ENCODE measurements at regions not wholly inside any gene's neighbourhood (a gene's known extent, or its start where the extent isn't known, plus 50 kb on each side); places are given as distances from the start of the nearest gene placed in this dataset.

DNA sequence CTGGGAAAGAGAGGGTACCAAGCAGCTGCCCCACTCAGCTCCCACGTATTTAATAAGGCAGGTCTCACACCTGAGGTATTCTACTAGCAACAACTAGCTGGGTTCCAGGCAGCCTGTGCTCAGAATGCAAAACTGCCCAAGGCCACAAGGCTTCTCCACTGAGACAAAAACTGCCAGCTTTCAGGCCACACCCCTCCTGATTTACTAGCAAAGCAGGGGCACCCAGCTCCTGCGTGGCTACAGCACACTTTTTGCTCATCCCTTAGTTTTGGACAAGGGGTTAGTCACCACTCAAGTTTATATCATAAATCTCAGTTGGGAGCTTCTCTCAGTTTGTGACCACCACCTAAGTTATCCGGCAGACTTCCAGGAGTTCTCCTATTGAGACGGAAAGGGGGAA lies 494.6 kb downstream of the CDH11 start:
- FAIRE-seq (no peak), DNase-seq (ENCODE audit: low read depth) (no peak)
- Histone ChIP-seq H3K27me3 (ENCODE audit: control insufficient read depth, insufficient read depth, low read length) (no peaks in the 10 kb centered on the region), H3K4me3 (ENCODE audit: low read depth, low read length) (no peak overlapping the region), H3K36me3 (ENCODE audit: control insufficient read depth, insufficient read depth, low read length) (no peaks in the 10 kb centered on the region)
- TF ChIP-seq, protein P1, sequence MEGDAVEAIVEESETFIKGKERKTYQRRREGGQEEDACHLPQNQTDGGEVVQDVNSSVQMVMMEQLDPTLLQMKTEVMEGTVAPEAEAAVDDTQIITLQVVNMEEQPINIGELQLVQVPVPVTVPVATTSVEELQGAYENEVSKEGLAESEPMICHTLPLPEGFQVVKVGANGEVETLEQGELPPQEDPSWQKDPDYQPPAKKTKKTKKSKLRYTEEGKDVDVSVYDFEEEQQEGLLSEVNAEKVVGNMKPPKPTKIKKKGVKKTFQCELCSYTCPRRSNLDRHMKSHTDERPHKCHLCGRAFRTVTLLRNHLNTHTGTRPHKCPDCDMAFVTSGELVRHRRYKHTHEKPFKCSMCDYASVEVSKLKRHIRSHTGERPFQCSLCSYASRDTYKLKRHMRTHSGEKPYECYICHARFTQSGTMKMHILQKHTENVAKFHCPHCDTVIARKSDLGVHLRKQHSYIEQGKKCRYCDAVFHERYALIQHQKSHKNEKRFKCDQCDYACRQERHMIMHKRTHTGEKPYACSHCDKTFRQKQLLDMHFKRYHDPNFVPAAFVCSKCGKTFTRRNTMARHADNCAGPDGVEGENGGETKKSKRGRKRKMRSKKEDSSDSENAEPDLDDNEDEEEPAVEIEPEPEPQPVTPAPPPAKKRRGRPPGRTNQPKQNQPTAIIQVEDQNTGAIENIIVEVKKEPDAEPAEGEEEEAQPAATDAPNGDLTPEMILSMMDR (IDR thresholded peaks at IDR 0.05; ENCODE audit: insufficient read depth, low read length, severe bottlenecking) = peak; percentile 9

DNA sequence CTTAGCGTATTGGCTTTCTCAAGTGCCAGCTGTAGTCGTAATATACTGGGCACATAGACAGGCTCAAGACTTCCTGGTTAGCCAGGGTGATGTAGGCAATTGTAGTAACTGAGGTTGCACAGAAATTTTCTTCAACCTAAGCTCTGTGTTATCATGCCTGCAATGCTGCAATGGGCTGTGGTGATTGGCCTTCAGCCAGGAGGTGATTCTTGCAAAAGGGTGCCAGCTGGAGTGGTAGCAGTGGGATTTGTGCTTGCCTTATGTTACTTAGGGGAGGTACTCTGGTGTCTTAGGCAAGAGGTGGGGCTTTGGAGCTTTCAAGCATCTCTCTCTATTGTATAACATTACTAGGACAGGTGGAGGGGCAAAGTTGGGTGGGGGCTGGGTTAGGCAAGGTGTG lies 495.1 kb downstream of the CDH11 start:
- DNase-seq (ENCODE audit: low read depth) = peak; percentile 3
- FAIRE-seq = no peak
- TF ChIP-seq, protein P1 (IDR thresholded peaks at IDR 0.05; ENCODE audit: insufficient read depth, low read length, severe bottlenecking) = no peak

DNA sequence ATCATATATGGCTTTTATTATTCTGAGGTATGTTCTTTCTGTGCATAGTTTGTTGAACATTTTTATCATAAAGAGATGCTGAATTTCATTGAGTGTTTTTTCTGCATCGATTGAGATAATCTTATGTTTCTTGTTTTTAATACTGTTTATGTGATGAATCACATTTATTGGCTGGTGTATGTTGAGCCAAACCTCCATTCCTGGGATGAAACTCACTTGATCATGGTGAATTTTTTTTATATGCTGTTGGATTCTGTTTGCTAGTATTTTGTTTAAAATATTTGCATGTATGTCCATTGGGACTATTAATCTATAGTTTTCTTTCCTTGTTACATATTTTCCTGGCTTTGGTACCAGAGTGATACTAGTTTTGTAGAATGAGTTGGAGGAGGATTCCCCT lies 500.2 kb downstream of the CDH11 start:
- no peaks in the 10 kb centered on the region for H3K36me3 ChIP-seq (ENCODE audit: control insufficient read depth, insufficient read depth, low read length)
- TF ChIP-seq, protein P1 (IDR thresholded peaks at IDR 0.05; ENCODE audit: insufficient read depth, low read length, severe bottlenecking) = no peak
- no peaks in the 10 kb centered on the region for H3K27me3 ChIP-seq (ENCODE audit: control insufficient read depth, insufficient read depth, low read length)
- DNase-seq (ENCODE audit: low read depth) (no peak), FAIRE-seq (no peak)
- H3K4me3 ChIP-seq (ENCODE audit: low read depth, low read length) = no peak overlapping the region

More for the DNA sequence above, 495.1 kb downstream of the CDH11 start:
- H3K36me3 ChIP-seq (ENCODE audit: control insufficient read depth, insufficient read depth, low read length) = no peaks in the 10 kb centered on the region
- H3K4me3 ChIP-seq (ENCODE audit: low read depth, low read length) = no peak overlapping the region
- no peaks in the 10 kb centered on the region for H3K27me3 ChIP-seq (ENCODE audit: control insufficient read depth, insufficient read depth, low read length)

DNA sequence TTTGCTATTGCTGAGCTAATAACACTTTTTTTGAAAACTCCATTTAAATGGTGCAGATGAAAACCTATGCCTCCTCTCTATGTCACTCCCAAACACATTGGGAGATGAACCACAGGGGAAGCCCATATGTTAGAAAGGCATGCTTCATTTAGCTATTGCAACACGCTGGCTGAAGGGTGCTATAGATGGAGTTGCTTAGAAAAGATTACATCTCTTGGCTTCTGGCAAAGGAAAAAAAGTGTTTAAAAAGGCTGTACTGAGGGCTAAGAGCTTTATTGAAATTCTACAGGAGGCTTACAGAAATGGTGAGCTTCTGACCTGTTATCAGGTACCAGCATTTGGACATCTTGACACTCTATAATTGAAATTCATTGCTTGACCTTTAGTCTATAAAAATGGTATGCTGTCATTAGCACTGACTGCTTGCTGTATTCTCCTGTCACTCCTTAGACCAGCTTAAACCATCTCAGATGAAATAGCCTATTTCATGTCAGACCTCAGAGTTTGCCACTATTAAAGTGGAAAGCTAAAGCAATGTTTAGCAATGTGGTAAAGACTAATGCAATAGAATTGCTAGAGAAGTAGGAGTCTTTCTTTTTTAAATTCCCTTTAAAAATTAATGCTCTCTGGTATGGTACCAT lies 503.9 kb downstream of the CDH11 start:
- H3K27me3 ChIP-seq (ENCODE audit: control insufficient read depth, insufficient read depth, low read length) = no peaks in the 10 kb centered on the region
- no peak for FAIRE-seq
- TF ChIP-seq, protein P1 (IDR thresholded peaks at IDR 0.05; ENCODE audit: insufficient read depth, low read length, severe bottlenecking) = no peak
- no peaks in the 10 kb centered on the region for H3K36me3 ChIP-seq (ENCODE audit: control insufficient read depth, insufficient read depth, low read length)
- H3K4me3 ChIP-seq (ENCODE audit: low read depth, low read length) = no peak overlapping the region
- DNase-seq (ENCODE audit: low read depth) = no peak

DNA sequence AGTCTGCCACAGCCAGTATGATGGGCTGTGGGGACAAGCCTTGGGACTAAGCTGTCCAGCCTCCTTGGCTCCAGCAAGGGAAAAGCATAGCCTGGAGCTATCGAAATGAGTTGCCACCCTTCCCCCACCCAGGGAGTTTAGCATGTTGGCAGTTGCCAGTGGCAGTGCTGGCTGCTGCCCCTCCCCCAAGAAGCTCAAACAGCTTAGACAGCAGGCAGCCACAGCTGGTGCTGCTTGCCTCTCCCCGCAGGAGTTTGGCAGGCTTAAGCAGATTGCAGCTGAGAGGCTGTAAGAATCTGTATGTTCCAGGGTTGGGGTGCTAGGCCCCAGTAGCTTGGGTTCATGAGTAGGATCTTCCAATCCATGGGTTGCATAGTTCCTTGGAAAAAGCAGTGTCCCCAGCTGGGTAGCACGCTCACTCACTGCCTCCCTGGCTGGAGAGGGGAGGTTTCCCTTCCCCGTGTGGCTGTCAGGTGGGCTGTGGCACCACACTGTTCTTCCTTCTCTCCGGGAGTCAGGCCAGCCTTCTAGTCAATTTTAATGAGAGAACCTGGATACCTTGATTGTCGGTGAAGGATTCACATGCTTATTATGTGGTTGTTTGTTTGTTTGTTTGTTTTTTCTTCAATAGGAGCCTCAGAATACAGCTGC lies 506.1 kb downstream of the CDH11 start:
- TF ChIP-seq, protein P1 (IDR thresholded peaks at IDR 0.05; ENCODE audit: insufficient read depth, low read length, severe bottlenecking) = no peak
- DNase-seq (ENCODE audit: low read depth) (no peak), FAIRE-seq (no peak)
- H3K4me3 ChIP-seq (ENCODE audit: low read depth, low read length) = no peak overlapping the region
- no peaks in the 10 kb centered on the region for H3K36me3 ChIP-seq (ENCODE audit: control insufficient read depth, insufficient read depth, low read length)
- no peaks in the 10 kb centered on the region for H3K27me3 ChIP-seq (ENCODE audit: control insufficient read depth, insufficient read depth, low read length)

All from bronchial epithelial cell (primary cell).